ENCODE measurements at regions not wholly inside any gene's neighbourhood (a gene's known extent, or its start where the extent isn't known, plus 50 kb on each side); places are given as distances from the start of the nearest gene placed in this dataset.

DNA sequence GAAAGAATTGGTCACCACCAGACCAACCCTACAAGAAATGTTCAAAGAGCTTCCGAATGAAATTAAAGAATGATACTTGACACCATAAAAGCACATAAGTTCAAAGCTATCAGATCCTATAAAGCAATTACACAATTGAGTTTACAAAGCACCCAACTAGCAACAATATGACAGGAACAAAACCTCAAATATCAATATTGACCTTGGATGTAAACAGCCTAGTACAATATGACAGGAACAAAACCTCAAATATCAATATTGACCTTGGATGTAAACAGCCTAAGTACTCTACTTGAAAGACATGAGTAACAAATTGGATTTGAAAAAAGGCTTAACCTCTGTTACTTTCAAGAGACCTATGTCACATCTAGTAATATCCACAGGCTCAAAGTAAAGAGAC is 1201.4 kb downstream of the XPNPEP1 start:
- H3K4me1 Mint-ChIP-seq, result no peaks in the 10 kb centered on the region
- H3K4me3 Mint-ChIP-seq, result no peak overlapping the region
- H3K27ac Mint-ChIP-seq, result no peak overlapping the region
- DNase-seq, result no peak
- no peaks in the 10 kb centered on the region for H3K27me3 Mint-ChIP-seq
- ATAC-seq, result no peak
- H3K36me3 Mint-ChIP-seq (ENCODE audit: low read depth), result no peaks in the 10 kb centered on the region
- peaks cover 4% of the 10 kb centered on the region for H3K9me3 Mint-ChIP-seq

DNA sequence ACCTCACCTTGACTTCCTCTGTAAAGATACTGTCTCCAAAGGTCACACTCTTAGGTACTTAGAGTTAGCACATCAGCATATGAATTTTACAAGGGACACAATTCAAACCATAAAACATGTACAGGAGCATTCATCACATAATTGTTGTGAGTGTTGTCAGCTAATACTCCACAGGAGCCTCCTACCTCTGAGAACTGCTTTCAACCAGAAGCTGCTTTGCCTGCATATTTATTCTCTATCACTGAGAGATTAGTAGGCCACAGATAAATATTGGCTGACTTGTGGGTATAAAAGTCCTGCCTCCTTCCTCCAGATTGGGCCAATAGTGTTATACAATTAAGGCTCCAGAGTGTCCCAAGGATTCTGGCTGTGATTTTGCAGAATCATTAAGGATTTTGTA is 1207.0 kb downstream of the XPNPEP1 start:
- Mint-ChIP-seq H3K27me3 (no peaks in the 10 kb centered on the region), H3K27ac (no peak overlapping the region), H3K4me1 (no peaks in the 10 kb centered on the region), H3K9me3 (peaks cover 16% of the 10 kb centered on the region), H3K4me3 (no peak overlapping the region), H3K36me3 (ENCODE audit: low read depth) (no peaks in the 10 kb centered on the region)
- ATAC-seq (no peak), DNase-seq (no peak)

DNA sequence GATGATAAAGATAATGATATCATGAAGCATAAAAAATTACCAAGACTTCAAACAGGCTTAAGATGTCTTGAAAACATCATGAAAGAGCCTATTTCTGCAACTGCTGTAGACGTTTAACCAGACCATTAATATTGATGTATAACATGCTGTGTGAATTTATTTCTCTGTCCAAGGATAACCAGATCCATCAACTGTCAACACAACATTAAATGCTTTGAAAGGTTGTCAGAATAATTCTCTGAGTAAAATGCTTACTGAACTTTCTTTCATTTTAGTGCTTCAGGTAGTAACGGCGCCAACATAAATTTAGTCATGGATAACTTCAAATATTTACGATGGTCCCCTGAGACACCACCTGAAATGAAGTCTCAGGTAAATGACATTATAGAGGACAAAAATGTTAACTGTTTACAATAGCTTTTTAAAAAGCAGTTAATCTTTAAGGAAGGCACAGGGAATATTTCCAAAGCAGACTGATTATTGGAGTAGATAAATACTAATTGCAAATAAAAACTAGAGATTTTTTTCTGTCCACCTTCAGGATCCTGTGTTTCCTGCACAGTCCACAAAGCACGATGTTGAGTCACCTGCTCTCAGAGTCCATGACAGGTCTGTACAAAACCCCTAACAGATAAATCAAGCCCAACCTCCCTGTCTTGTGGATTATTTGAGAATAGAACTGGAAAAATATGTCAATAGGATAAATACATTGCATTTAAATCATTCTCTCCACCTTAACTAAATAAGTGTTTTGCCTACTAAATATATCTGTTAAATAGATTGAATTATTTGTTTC is 1213.2 kb downstream of the XPNPEP1 start:
- DNase-seq, result no peak
- Mint-ChIP-seq H3K4me3 (no peak overlapping the region), H3K36me3 (ENCODE audit: low read depth) (no peaks in the 10 kb centered on the region), H3K9me3 (peaks cover 16% of the 10 kb centered on the region), H3K27ac (no peak overlapping the region), H3K27me3 (no peaks in the 10 kb centered on the region), H3K4me1 (no peaks in the 10 kb centered on the region)
- no peak for ATAC-seq

- Mint-ChIP-seq H3K27me3 (no peaks in the 10 kb centered on the region), H3K36me3 (ENCODE audit: low read depth) (no peaks in the 10 kb centered on the region), H3K9me3 (peaks cover 13% of the 10 kb centered on the region), H3K4me1 (no peaks in the 10 kb centered on the region), H3K27ac (no peak overlapping the region), H3K4me3 (no peak overlapping the region)
- ATAC-seq (no peak), DNase-seq (no peak)
Measured at GRCh38 chr10:108708363-108708762, 1214.9 kb downstream of the XPNPEP1 start.

- Mint-ChIP-seq H3K36me3 (ENCODE audit: low read depth) (no peaks in the 10 kb centered on the region), H3K27me3 (no peaks in the 10 kb centered on the region), H3K4me1 (no peaks in the 10 kb centered on the region), H3K9me3 (peaks cover 4% of the 10 kb centered on the region), H3K4me3 (no peak overlapping the region), H3K27ac (no peak overlapping the region)
- no peak for ATAC-seq
- no peak for DNase-seq
Measured at GRCh38 chr10:108696792-108697477, 1226.4 kb downstream of the XPNPEP1 start.

DNA sequence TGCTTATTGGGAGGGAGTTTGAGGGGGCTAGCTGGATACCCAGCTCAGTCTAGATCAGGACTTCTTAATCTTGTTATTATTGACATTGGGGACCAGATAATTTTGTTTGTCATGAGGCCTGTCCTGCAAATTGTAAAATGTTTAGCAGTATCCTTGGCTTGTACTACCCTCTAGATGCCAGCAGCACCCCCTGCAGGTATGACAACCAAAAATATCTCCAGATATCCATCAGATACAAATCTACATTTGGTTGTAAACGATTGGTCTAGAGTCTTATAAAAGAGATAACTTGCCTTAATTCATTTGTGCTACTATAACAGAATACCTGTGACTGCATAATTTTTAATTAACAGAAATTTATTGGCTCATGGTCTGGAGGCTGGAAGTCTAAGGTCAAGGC is 1232.2 kb downstream of the XPNPEP1 start:
- Mint-ChIP-seq H3K4me3 (no peak overlapping the region), H3K9me3 (peaks cover 4% of the 10 kb centered on the region), H3K4me1 (no peaks in the 10 kb centered on the region), H3K36me3 (ENCODE audit: low read depth) (no peaks in the 10 kb centered on the region), H3K27ac (no peak overlapping the region), H3K27me3 (no peaks in the 10 kb centered on the region)
- DNase-seq (no peak), ATAC-seq (no peak)

DNA sequence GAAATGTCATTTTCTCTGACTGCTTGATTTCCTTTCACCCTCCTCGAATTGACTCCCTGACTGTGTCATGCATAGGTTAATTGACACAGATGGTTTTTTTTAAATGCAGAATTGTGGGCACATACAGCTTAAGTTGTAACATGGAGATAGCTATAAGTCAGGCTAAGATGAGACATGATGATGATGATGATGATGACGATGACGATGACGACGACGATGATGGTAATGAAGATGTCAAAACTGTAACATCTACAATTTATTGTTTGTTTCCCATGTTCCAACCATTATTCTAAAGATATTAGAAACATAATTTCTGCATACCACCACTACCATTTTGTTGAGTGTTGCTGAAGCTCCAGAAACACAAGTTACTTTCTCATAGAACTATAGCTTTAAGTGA is 1232.8 kb downstream of the XPNPEP1 start:
- ATAC-seq (no peak), DNase-seq (no peak)
- Mint-ChIP-seq H3K9me3 (peaks cover 4% of the 10 kb centered on the region), H3K36me3 (ENCODE audit: low read depth) (no peaks in the 10 kb centered on the region), H3K4me3 (no peak overlapping the region), H3K27ac (no peak overlapping the region), H3K4me1 (no peaks in the 10 kb centered on the region), H3K27me3 (no peaks in the 10 kb centered on the region)

GRCh38 chr10:108689891-108690290 is 1233.4 kb downstream of the XPNPEP1 start:
- no peaks in the 10 kb centered on the region for H3K4me1 Mint-ChIP-seq
- H3K4me3 Mint-ChIP-seq, result no peak overlapping the region
- no peaks in the 10 kb centered on the region for H3K27me3 Mint-ChIP-seq
- H3K36me3 Mint-ChIP-seq (ENCODE audit: low read depth), result no peaks in the 10 kb centered on the region
- no peak overlapping the region for H3K27ac Mint-ChIP-seq
- ATAC-seq (no peak), DNase-seq (no peak)
- peaks cover 4% of the 10 kb centered on the region for H3K9me3 Mint-ChIP-seq

DNA sequence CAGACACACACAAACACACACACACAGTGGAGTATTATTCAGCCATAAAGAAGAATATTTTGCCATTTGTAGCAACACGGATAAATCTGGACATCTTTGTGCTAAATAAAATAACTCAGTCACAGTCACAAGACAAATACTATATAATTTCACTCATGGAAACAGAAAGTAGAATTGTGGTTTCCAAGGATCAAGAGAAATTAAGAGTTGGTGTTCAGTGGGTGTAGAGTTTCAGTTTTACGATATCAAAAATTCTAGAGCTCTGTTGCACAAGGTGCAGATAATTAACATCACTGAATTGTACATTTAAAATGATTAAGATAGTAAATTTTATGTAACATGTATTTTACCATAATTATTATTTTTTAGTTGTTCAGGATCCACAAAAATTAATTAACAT is 1235.0 kb downstream of the XPNPEP1 start:
- Mint-ChIP-seq H3K27me3 (no peaks in the 10 kb centered on the region), H3K4me3 (no peak overlapping the region), H3K27ac (no peak overlapping the region), H3K36me3 (ENCODE audit: low read depth) (no peaks in the 10 kb centered on the region), H3K4me1 (no peaks in the 10 kb centered on the region), H3K9me3 (peaks cover 3% of the 10 kb centered on the region)
- ATAC-seq (no peak), DNase-seq (no peak)

GRCh38 chr10:108685863-108686531 is 1237.3 kb downstream of the XPNPEP1 start:
- Mint-ChIP-seq H3K36me3 (ENCODE audit: low read depth) (no peaks in the 10 kb centered on the region), H3K4me1 (no peaks in the 10 kb centered on the region), H3K27me3 (no peaks in the 10 kb centered on the region), H3K27ac (no peak overlapping the region), H3K9me3 (no peaks in the 10 kb centered on the region), H3K4me3 (no peak overlapping the region)
- no peak for DNase-seq
- no peak for ATAC-seq

GRCh38 chr10:108684431-108684830 is 1238.9 kb downstream of the XPNPEP1 start:
- Mint-ChIP-seq H3K4me1 (no peaks in the 10 kb centered on the region), H3K27me3 (no peaks in the 10 kb centered on the region), H3K27ac (no peak overlapping the region), H3K9me3 (no peaks in the 10 kb centered on the region), H3K36me3 (ENCODE audit: low read depth) (no peaks in the 10 kb centered on the region), H3K4me3 (no peak overlapping the region)
- ATAC-seq (no peak), DNase-seq (no peak)

- no peak overlapping the region for H3K4me3 Mint-ChIP-seq
- H3K27ac Mint-ChIP-seq, result no peak overlapping the region
- ATAC-seq (no peak), DNase-seq (no peak)
- H3K27me3 Mint-ChIP-seq, result no peaks in the 10 kb centered on the region
- H3K9me3 Mint-ChIP-seq, result peaks cover 10% of the 10 kb centered on the region
- H3K4me1 Mint-ChIP-seq, result no peaks in the 10 kb centered on the region
- no peaks in the 10 kb centered on the region for H3K36me3 Mint-ChIP-seq (ENCODE audit: low read depth)
Measured at GRCh38 chr10:108673741-108674140, 1249.6 kb downstream of the XPNPEP1 start.

GRCh38 chr10:108663587-108663986 is 1259.7 kb downstream of the XPNPEP1 start:
- no peaks in the 10 kb centered on the region for H3K9me3 Mint-ChIP-seq
- DNase-seq (no peak), ATAC-seq (no peak)
- no peak overlapping the region for H3K27ac Mint-ChIP-seq
- no peaks in the 10 kb centered on the region for H3K27me3 Mint-ChIP-seq
- no peak overlapping the region for H3K4me3 Mint-ChIP-seq
- no peaks in the 10 kb centered on the region for H3K4me1 Mint-ChIP-seq
- no peaks in the 10 kb centered on the region for H3K36me3 Mint-ChIP-seq (ENCODE audit: low read depth)

- no peak overlapping the region for H3K27ac Mint-ChIP-seq
- ATAC-seq, result no peak
Measured at GRCh38 chr10:108662975-108663374, 1260.3 kb downstream of the XPNPEP1 start.

GRCh38 chr10:108655057-108655456 is 1268.3 kb downstream of the XPNPEP1 start:
- H3K36me3 Mint-ChIP-seq (ENCODE audit: low read depth), result no peaks in the 10 kb centered on the region
- peaks cover 9% of the 10 kb centered on the region for H3K9me3 Mint-ChIP-seq
- no peak overlapping the region for H3K27ac Mint-ChIP-seq
- no peaks in the 10 kb centered on the region for H3K27me3 Mint-ChIP-seq
- ATAC-seq, result no peak
- H3K4me3 Mint-ChIP-seq, result no peak overlapping the region
- no peak for DNase-seq
- H3K4me1 Mint-ChIP-seq, result no peaks in the 10 kb centered on the region

More at GRCh38 chr10:108662975-108663374, 1260.3 kb downstream of the XPNPEP1 start:
- Mint-ChIP-seq H3K4me1 (no peaks in the 10 kb centered on the region), H3K27me3 (no peaks in the 10 kb centered on the region), H3K4me3 (no peak overlapping the region), H3K36me3 (ENCODE audit: low read depth) (no peaks in the 10 kb centered on the region), H3K9me3 (no peaks in the 10 kb centered on the region)
- DNase-seq, result no peak

Data from activated naive CD8-positive, alpha-beta T cell treated with anti-CD3 and anti-CD28 coated beads, Interleukin-2, amount 50 U/mL, for 24 hours (primary cell).